IMR-90 (cell line): ENCODE measurements at regions not wholly inside any gene's neighbourhood (a gene's known extent, or its start where the extent isn't known, plus 50 kb on each side); places are given as distances from the start of the nearest gene placed in this dataset.
A peak's percentile ranks its signal among the peaks of the same experiment; 100 is the strongest.

Experiments used
- ATAC-seq: fragments of 200-7000 bp; cut with Tn5 transposase; 2 replicates; pipeline ENCODE4 v1.9.1; 2020; ENCODE audit warnings: low read depth, mild to moderate bottlenecking, moderate library complexity
- BruUV-seq: library from RNA; stranded (reverse); fragments of 400-500 nt; replicated peaks from 2 replicates; lab custom pipeline; 2021; lab: Mats Ljungman, UMichigan
- CTCF ChIA-PET: fragments of 300-600 bp; formaldehyde crosslinking; extraction: SDS; loops from one replicate; lab custom pipeline; 2021; ENCODE audit warnings: antibody characterized with exemption; lab: Yijun Ruan, JAX
- POLR2A ChIA-PET: fragments of 300-600 bp; sonication (Branson Sonifier 250); formaldehyde crosslinking; loops from one replicate; lab custom pipeline; 2022; ENCODE audit warnings: antibody characterized with exemption; ENCODE audit not compliant: unreplicated experiment; lab: Charles Lee
- DNase-seq: peaks from one replicate; pipeline ENCODE4 v3.0.0; 2013
- H2AFZ ChIP-seq: replicated peaks from 2 replicates; pipeline ENCODE3; 2013; ENCODE audit warnings: low read length, mild to moderate bottlenecking; ENCODE audit not compliant: poor library complexity
- H2AK5ac ChIP-seq: 2 replicates; pipeline ENCODE4 v1.6.1; 2013; ENCODE audit warnings: low read depth, low read length, inconsistent platforms
- H2AK9ac ChIP-seq: replicated peaks from 2 replicates; pipeline ENCODE3; 2013; ENCODE audit warnings: mild to moderate bottlenecking, low read depth, low read length, moderate library complexity; ENCODE audit not compliant: poor library complexity
- H2BK120ac ChIP-seq: 2 replicates; pipeline ENCODE4 v1.6.1; 2013; ENCODE audit warnings: low read depth, low read length, inconsistent platforms
- H2BK15ac ChIP-seq: 3 replicates; pipeline ENCODE4 v1.6.1; 2013; ENCODE audit warnings: low read depth, low read length, inconsistent platforms
- H2BK20ac ChIP-seq: 2 replicates; pipeline ENCODE4 v1.6.1; 2013; ENCODE audit warnings: low read depth, mild to moderate bottlenecking, inconsistent platforms, low read length, moderate library complexity
- H2BK5ac ChIP-seq: 2 replicates; pipeline ENCODE4 v1.6.1; 2013; ENCODE audit warnings: mild to moderate bottlenecking, low read depth, low read length, inconsistent platforms; ENCODE audit not compliant: poor library complexity, severe bottlenecking
- H3K14ac ChIP-seq: replicated peaks from 2 replicates; pipeline ENCODE4 v1.6.1; 2013; ENCODE audit warnings: low read depth, low read length, inconsistent platforms
- H3K18ac ChIP-seq: 2 replicates; pipeline ENCODE4 v1.6.1; 2013; ENCODE audit warnings: low read depth, low read length, control low read depth
- H3K23ac ChIP-seq: 2 replicates; pipeline ENCODE4 v1.6.1; 2013; ENCODE audit warnings: low read depth, low read length, inconsistent platforms
- H3K27ac ChIP-seq: 2 replicates; pipeline ENCODE4 v1.5.1; 2013; ENCODE audit warnings: mild to moderate bottlenecking, control low read depth, low read length; ENCODE audit not compliant: insufficient read depth
- H3K27me3 ChIP-seq: 2 replicates; pipeline ENCODE4 v1.6.1; 2013; ENCODE audit warnings: low read length; ENCODE audit not compliant: control insufficient read depth, insufficient read depth
- H3K36me3 ChIP-seq: 2 replicates; pipeline ENCODE4 v1.6.1; 2013; ENCODE audit warnings: low read length, mixed read lengths; ENCODE audit not compliant: control insufficient read depth, insufficient read depth
- H3K4ac ChIP-seq: 2 replicates; pipeline ENCODE4 v1.6.1; 2013; ENCODE audit warnings: low read depth, low read length, inconsistent platforms
- H3K4me1 ChIP-seq: 2 replicates; pipeline ENCODE4 v1.6.1; 2013; ENCODE audit warnings: low read length, mixed read lengths; ENCODE audit not compliant: control insufficient read depth, insufficient read depth
- H3K4me2 ChIP-seq: 2 replicates; pipeline ENCODE4 v1.6.1; 2013; ENCODE audit warnings: low read depth, mild to moderate bottlenecking, control low read depth, low read length, moderate library complexity
- H3K4me3 ChIP-seq: 2 replicates; pipeline ENCODE4 v1.5.1; 2013; ENCODE audit warnings: low read depth, mild to moderate bottlenecking, control low read depth, low read length, moderate library complexity; ENCODE audit not compliant: insufficient read depth
- H3K56ac ChIP-seq: 2 replicates; pipeline ENCODE4 v1.6.1; 2013; ENCODE audit warnings: low read length, inconsistent platforms; ENCODE audit not compliant: insufficient read depth; ENCODE audit errors: extremely low read depth
- H3K79me1 ChIP-seq, 2 experiments: 2 replicates each; pipeline ENCODE4 v1.6.1; 2013; ENCODE audit warnings: low read length in 2 of 2, inconsistent platforms in 1 of 2, low read depth in 1 of 2
- H3K9ac ChIP-seq: 2 replicates; pipeline ENCODE4 v1.6.1; 2013; ENCODE audit warnings: low read depth, low read length, control low read depth
- H3K9me1 ChIP-seq: 2 replicates; pipeline ENCODE4 v1.6.1; 2013; ENCODE audit warnings: low read length, inconsistent platforms; ENCODE audit not compliant: insufficient read depth
- H3K9me3 ChIP-seq: 2 replicates; pipeline ENCODE4 v1.6.1; 2013; ENCODE audit warnings: low read length; ENCODE audit not compliant: control insufficient read depth, insufficient read depth
- H4K20me1 ChIP-seq: 2 replicates; pipeline ENCODE4 v1.6.1; 2013; ENCODE audit warnings: low read length, inconsistent platforms; ENCODE audit not compliant: insufficient read depth
- H4K5ac ChIP-seq: 2 replicates; pipeline ENCODE4 v1.6.1; 2013; ENCODE audit warnings: mild to moderate bottlenecking, low read depth, low read length, control low read depth
- H4K8ac ChIP-seq, 2 experiments: 2 replicates each; pipeline ENCODE4 v1.6.1; 2013; ENCODE audit warnings: low read depth in 2 of 2, low read length in 2 of 2, control low read depth in 1 of 2, inconsistent platforms in 1 of 2
- H4K91ac ChIP-seq: 2 replicates; pipeline ENCODE4 v1.6.1; 2013; ENCODE audit warnings: low read depth, low read length, inconsistent platforms; ENCODE audit not compliant: insufficient read depth
- CEBPB ChIP-seq: IDR thresholded peaks from 2 replicates; pipeline ENCODE4 v1.6.1; 2012; ENCODE audit warnings: low read depth, low read length, improper control_type of control experiment
- CTCF ChIP-seq: conservative IDR thresholded peaks from 2 replicates; pipeline ENCODE4 v1.5.1; 2012; ENCODE audit warnings: mild to moderate bottlenecking, low read depth, low read length, improper control_type of control experiment
- FOS ChIP-seq: fragments of 150-350 bp; IDR thresholded peaks from 2 replicates; pipeline ENCODE4 v1.6.1; 2016; ENCODE audit warnings: low read depth, low read length
- MXI1 ChIP-seq: IDR thresholded peaks from 2 replicates; pipeline ENCODE4 v1.6.1; 2012; ENCODE audit warnings: low read depth, mild to moderate bottlenecking, low read length, moderate library complexity, borderline replicate concordance
- POLR2A ChIP-seq: IDR thresholded peaks from 2 replicates; pipeline ENCODE4 v1.6.1; 2012; ENCODE audit warnings: mild to moderate bottlenecking, low read depth, low read length
- RAD21 ChIP-seq: IDR thresholded peaks from 2 replicates; pipeline ENCODE4 v1.6.1; 2012; ENCODE audit warnings: low read length, improper control_type of control experiment
- RFX5 ChIP-seq: IDR thresholded peaks from 2 replicates; pipeline ENCODE4 v1.8.0; 2012; ENCODE audit warnings: low read depth, mild to moderate bottlenecking, low read length, moderate library complexity
- SMC3 ChIP-seq: fragments of 150-350 bp; IDR thresholded peaks from 2 replicates; pipeline ENCODE4 v1.6.1; 2016; ENCODE audit warnings: low read depth, mild to moderate bottlenecking, antibody characterized with exemption, low read length, moderate library complexity
- USF2 ChIP-seq: fragments of 150-350 bp; IDR thresholded peaks from 2 replicates; pipeline ENCODE4 v1.6.1; 2017; ENCODE audit warnings: mild to moderate bottlenecking, antibody characterized with exemption, low read length, low read depth
- WGBS, 2 experiments: methylation state at CpG; one replicate each; pipeline versions ENCODE4 v1.1.5 to v1.1.7; 2013; ENCODE audit warnings: missing lambda C conversion rate in 2 of 2; ENCODE audit not compliant: insufficient read length in 1 of 2; ENCODE audit errors: extremely low coverage in 2 of 2; 5-methylcytosine and 5-hydroxymethylcytosine counted together
- dilution Hi-C: fragments of 300-500 bp; cut with HindIII; formaldehyde crosslinking; loops from one replicate; pipeline ENCODE4 v1.14.3; 2018; ENCODE audit warnings: low sequenced_read_pairs; ENCODE audit not compliant: unreplicated experiment
- in situ Hi-C: fragments of 300-500 bp; cut with MboI; formaldehyde crosslinking; loops from 3 replicates; pipeline ENCODE4 v1.14.3; 2019; ENCODE audit warnings: low sequenced_read_pairs, inconsistent platforms, mixed read lengths
- intact Hi-C: fragments of 100-400 bp; cut with micrococcal nuclease; formaldehyde crosslinking; loops from 2 replicates; pipeline ENCODE4 v1.10.0; 2022

GRCh38 chr3:59575113-59576001 lies 525.5 kb upstream of the CFAP20DC start:
- H2AK5ac ChIP-seq, result peak overlapping the region; percentile 95
- BruUV-seq, result no TSS peak
- peak overlapping the region; percentile 23 to 62; a peak in 2 of 4 replicates for H4K8ac ChIP-seq
- H3K9ac ChIP-seq, result no peak overlapping the region
- H2BK5ac ChIP-seq, result peak overlapping the region; percentile 58
- WGBS, 2 experiments, result 50% methylated on average over 2 of the region's 11 CpGs; no CpG with 5 or more reads in 1 of the 2 experiments
- intact Hi-C loops (loop anchor here (1.0 to 10.0 kb wide), 10 partner anchors 191 to 999 kb away; no protein-coding TSS in a partner anchor), dilution Hi-C loops (no loop called here), in situ Hi-C loops (no loop called here)
- no peaks in the 10 kb centered on the region for H3K9me3 ChIP-seq
- no peaks in the 10 kb centered on the region for H3K36me3 ChIP-seq
- no peaks in the 10 kb centered on the region for H3K79me1 ChIP-seq
- H2BK15ac ChIP-seq, result peak overlapping the region; percentile 99; the same call in 2 of the 3 replicates
- H2AFZ ChIP-seq, result peak overlapping the region; percentile 77
- H3K4me3 ChIP-seq, result no peak overlapping the region
- peak overlapping the region; percentile 78 for H3K18ac ChIP-seq
- H4K91ac ChIP-seq, result peak overlapping the region; percentile 82
- peak overlapping the region; percentile 78; the same call in 1 of the 2 replicates for H3K23ac ChIP-seq
- peak; percentile 69 for DNase-seq
- TF ChIP-seq MXI1 (no peak), RFX5 (no peak), USF2 (no peak), CEBPB (no peak), RAD21 (peak; percentile 91), POLR2A (no peak), FOS (no peak), CTCF (peak; percentile 88), SMC3 (peak; percentile 89)
- H3K4me1 ChIP-seq, result peaks cover 9% of the 10 kb centered on the region
- H3K14ac ChIP-seq, result 0 out of 2 replicates have a peak overlapping the region, but pooled peaks have one; percentile 49
- ATAC-seq, result peak; percentile 88
- CTCF ChIA-PET, result interaction anchor here (0.6 to 2.4 kb wide), 13 partner anchors 12 to 751 kb away, joined by 3 to 10 read pairs (median 3); no protein-coding TSS in a partner anchor
- peak overlapping the region; percentile 93 for H2BK120ac ChIP-seq
- H3K4me2 ChIP-seq, result peak overlapping the region; percentile 48; the same call in 1 of the 2 replicates
- H3K27me3 ChIP-seq, result no peaks in the 10 kb centered on the region
- H2BK20ac ChIP-seq, result peak overlapping the region; percentile 93
- POLR2A ChIA-PET, result no interaction called here
- no peak overlapping the region for H3K56ac ChIP-seq
- H2AK9ac ChIP-seq, result peak overlapping the region; percentile 89
- H3K9me1 ChIP-seq, result peaks cover 6% of the 10 kb centered on the region
- H3K27ac ChIP-seq, result 0 out of 2 replicates have a peak overlapping the region, but pooled peaks have one; percentile 7
- no peaks in the 10 kb centered on the region for H4K20me1 ChIP-seq
- H4K5ac ChIP-seq, result peak overlapping the region; percentile 11
- H3K4ac ChIP-seq, result peak overlapping the region; percentile 91
